WTC11 (cell line): ENCODE measurements at regions not wholly inside any gene's neighbourhood (a gene's known extent, or its start where the extent isn't known, plus 50 kb on each side); places are given as distances from the start of the nearest gene placed in this dataset.
"Not testable (repeated sequence)": the region's sequence is repeated elsewhere in the genome, so short reads cannot be mapped to it uniquely, and the experiment has no call there.

ENCODE experiments used
- ATAC-seq: fragments of 200-7000 bp; cut with Tn5 transposase; 2 replicates; pipeline ENCODE4 v1.10.0; 2021; ENCODE audit warnings: mild to moderate bottlenecking, moderate library complexity
- CTCF ChIA-PET: fragments of 300-600 bp; sonication (Branson Sonifier 250); formaldehyde crosslinking; loops from one replicate; lab custom pipeline; 2021; ENCODE audit warnings: antibody characterized with exemption; lab: Charles Lee
- POLR2A ChIA-PET: fragments of 350-600 bp; sonication (Branson Sonifier 250); formaldehyde crosslinking; loops from one replicate; lab custom pipeline; 2021; ENCODE audit warnings: antibody characterized with exemption; lab: Charles Lee
- DNase-seq: peaks from one replicate; pipeline ENCODE4 v3.0.0; 2021; ENCODE audit warnings: low spot score
- H3K27ac Mint-ChIP-seq: 2 replicates; pipeline ENCODE4 v1.8.0; 2021; ENCODE audit warnings: mixed read lengths
- H3K27me3 Mint-ChIP-seq: 2 replicates; pipeline ENCODE4 v1.8.0; 2021; ENCODE audit warnings: low read depth, mild to moderate bottlenecking, moderate library complexity, mixed read lengths
- H3K36me3 Mint-ChIP-seq: 2 replicates; pipeline ENCODE4 v1.8.0; 2021; ENCODE audit warnings: mixed read lengths
- H3K4me1 Mint-ChIP-seq: 2 replicates; pipeline ENCODE4 v1.8.0; 2022; ENCODE audit warnings: mixed read lengths
- H3K4me3 Mint-ChIP-seq: 2 replicates; pipeline ENCODE4 v1.8.0; 2021; ENCODE audit warnings: mild to moderate bottlenecking, moderate library complexity, mixed read lengths
- H3K9me3 Mint-ChIP-seq: 2 replicates; pipeline ENCODE4 v1.8.0; 2021; ENCODE audit warnings: mixed read lengths
- CREB1 ChIP-seq: sonication (generic); formaldehyde crosslinking; IDR thresholded peaks from 2 replicates; pipeline ENCODE4 v1.8.0; 2023; ENCODE audit warnings: mild to moderate bottlenecking, missing genetic modification reagents
- CREM ChIP-seq: sonication (generic); formaldehyde crosslinking; IDR thresholded peaks from 2 replicates; pipeline ENCODE4 v1.8.1; 2022; ENCODE audit warnings: mild to moderate bottlenecking, missing genetic modification reagents, moderate library complexity
- E2F4 ChIP-seq: sonication (generic); formaldehyde crosslinking; IDR thresholded peaks from 2 replicates; pipeline ENCODE4 v1.8.1; 2022; ENCODE audit warnings: low read depth, mild to moderate bottlenecking, moderate library complexity, missing genetic modification reagents, borderline replicate concordance
- ERG ChIP-seq: fragments of 250-450 bp; sonication (Bioruptor Pico); IDR thresholded peaks from 2 replicates; pipeline ENCODE4 v1.8.0; 2021; ENCODE audit warnings: mild to moderate bottlenecking
- FOXK1 ChIP-seq: sonication (generic); formaldehyde crosslinking; IDR thresholded peaks from 2 replicates; pipeline ENCODE4 v1.8.0; 2022; ENCODE audit warnings: mild to moderate bottlenecking, moderate library complexity, missing genetic modification reagents
- FOXP1 ChIP-seq: sonication (generic); formaldehyde crosslinking; IDR thresholded peaks from 2 replicates; pipeline ENCODE4 v1.8.0; 2022; ENCODE audit warnings: missing genetic modification reagents, mild to moderate bottlenecking, moderate library complexity, borderline replicate concordance
- HMGA2 ChIP-seq: fragments of 250-450 bp; sonication (Bioruptor Pico); IDR thresholded peaks from 2 replicates; pipeline ENCODE4 v1.4.0; 2021; ENCODE audit warnings: mild to moderate bottlenecking, moderate library complexity
- HMGXB4 ChIP-seq: sonication (generic); formaldehyde crosslinking; IDR thresholded peaks from 2 replicates; pipeline ENCODE4 v1.8.1; 2023; ENCODE audit warnings: mild to moderate bottlenecking, moderate library complexity, missing genetic modification reagents
- IRF1 ChIP-seq: sonication (generic); formaldehyde crosslinking; IDR thresholded peaks from 2 replicates; pipeline ENCODE4 v1.8.0; 2023; ENCODE audit warnings: missing genetic modification reagents
- NFE2L1 ChIP-seq: sonication (generic); formaldehyde crosslinking; IDR thresholded peaks from 2 replicates; pipeline ENCODE4 v1.8.1; 2023; ENCODE audit warnings: missing genetic modification reagents
- TCF7 ChIP-seq: sonication (generic); formaldehyde crosslinking; IDR thresholded peaks from 2 replicates; pipeline ENCODE4 v1.8.0; 2022; ENCODE audit warnings: mild to moderate bottlenecking, low read depth, missing genetic modification reagents, moderate library complexity
- TP53 ChIP-seq: sonication (generic); formaldehyde crosslinking; IDR thresholded peaks from 2 replicates; pipeline ENCODE4 v1.8.1; 2023; ENCODE audit warnings: mild to moderate bottlenecking, missing genetic modification reagents
- USF1 ChIP-seq: sonication (generic); formaldehyde crosslinking; IDR thresholded peaks from 2 replicates; pipeline ENCODE4 v1.8.0; 2022; ENCODE audit warnings: mild to moderate bottlenecking, missing genetic modification reagents
- USF2 ChIP-seq: sonication (generic); formaldehyde crosslinking; IDR thresholded peaks from 2 replicates; pipeline ENCODE4 v1.8.1; 2023; ENCODE audit warnings: mild to moderate bottlenecking, missing genetic modification reagents, moderate library complexity
- ZBTB43 ChIP-seq: sonication (generic); formaldehyde crosslinking; IDR thresholded peaks from 2 replicates; pipeline ENCODE4 v1.8.1; 2023; ENCODE audit warnings: mild to moderate bottlenecking, missing genetic modification reagents
- ZNF121 ChIP-seq: sonication (generic); formaldehyde crosslinking; IDR thresholded peaks from 2 replicates; pipeline ENCODE4 v1.8.0; 2023; ENCODE audit warnings: missing genetic modification reagents
- ZNF232 ChIP-seq: sonication (generic); formaldehyde crosslinking; IDR thresholded peaks from 2 replicates; pipeline ENCODE4 v1.8.0; 2022; ENCODE audit warnings: mild to moderate bottlenecking, missing genetic modification reagents
- ZNF263 ChIP-seq: sonication (generic); formaldehyde crosslinking; IDR thresholded peaks from 2 replicates; pipeline ENCODE4 v1.8.1; 2022; ENCODE audit warnings: low read depth, mild to moderate bottlenecking, moderate library complexity, missing genetic modification reagents
- ZNF396 ChIP-seq: fragments of 250-450 bp; sonication (Bioruptor Pico); IDR thresholded peaks from 2 replicates; pipeline ENCODE4 v1.8.0; 2021; ENCODE audit warnings: mild to moderate bottlenecking, moderate library complexity, borderline replicate concordance
- ZNF532 ChIP-seq: fragments of 250-450 bp; sonication (Bioruptor Pico); IDR thresholded peaks from 2 replicates; pipeline ENCODE4 v1.9.0; 2021; ENCODE audit warnings: mild to moderate bottlenecking, borderline replicate concordance

GRCh38 chr17:51366866-51367265 is 106.5 kb downstream of the UTP18 start:
- Mint-ChIP-seq H3K36me3 (no peaks in the 10 kb centered on the region), H3K4me3 (no peak overlapping the region), H3K4me1 (peaks cover 31% of the 10 kb centered on the region), H3K27ac (no peak overlapping the region), H3K9me3 (peaks cover 13% of the 10 kb centered on the region)
- ATAC-seq, result no peak
- TF ChIP-seq ZNF532 (CRISPR knock-in tag) (no peak), USF2 (CRISPR knock-in tag) (no peak), ZNF263 (CRISPR knock-in tag) (no peak), FOXP1 (no peak), E2F4 (CRISPR knock-in tag) (no peak), CREB1 (CRISPR knock-in tag) (no peak), HMGXB4 (CRISPR knock-in tag) (no peak), TP53 (no peak), NFE2L1 (CRISPR knock-in tag) (no peak), USF1 (no peak), HMGA2 (CRISPR knock-in tag) (no peak), ZNF121 (CRISPR knock-in tag) (no peak), ZNF232 (no peak), CREM (CRISPR knock-in tag) (no peak), ZNF396 (no peak), TCF7 (CRISPR knock-in tag) (no peak), FOXK1 (CRISPR knock-in tag) (no peak), ERG (CRISPR knock-in tag) (no peak), ZBTB43 (CRISPR knock-in tag) (no peak), IRF1 (CRISPR knock-in tag) (no peak)
- TF ChIP-seq, all 79 proteins: peak for 0
- no peak for DNase-seq
- no peaks in the 10 kb centered on the region; the same call in 1 of the 2 replicates for H3K27me3 Mint-ChIP-seq
- CTCF ChIA-PET, result interaction anchor here (1.0 kb wide), 1 partner anchor 270 kb away, joined by 6 read pairs; no protein-coding TSS in a partner anchor
- POLR2A ChIA-PET, result no interaction called here

GRCh38 chr17:51367836-51368235 is 107.5 kb downstream of the UTP18 start:
- CTCF ChIA-PET, result interaction anchor here (1.0 kb wide), 1 partner anchor 269 kb away, joined by 6 read pairs; no protein-coding TSS in a partner anchor
- H3K4me3 Mint-ChIP-seq, POLR2A ChIA-PET, DNase-seq, H3K27me3 Mint-ChIP-seq, H3K36me3 Mint-ChIP-seq, H3K27ac Mint-ChIP-seq, ATAC-seq: not testable (repeated sequence)
- Mint-ChIP-seq H3K4me1 (peaks cover 33% of the 10 kb centered on the region), H3K9me3 (peaks cover 21% of the 10 kb centered on the region)
